ENCODE measurements at regions not wholly inside any gene's neighbourhood (a gene's known extent, or its start where the extent isn't known, plus 50 kb on each side); places are given as distances from the start of the nearest gene placed in this dataset.
"Not testable (repeated sequence)": the region's sequence is repeated elsewhere in the genome, so short reads cannot be mapped to it uniquely, and the experiment has no call there.

DNA sequence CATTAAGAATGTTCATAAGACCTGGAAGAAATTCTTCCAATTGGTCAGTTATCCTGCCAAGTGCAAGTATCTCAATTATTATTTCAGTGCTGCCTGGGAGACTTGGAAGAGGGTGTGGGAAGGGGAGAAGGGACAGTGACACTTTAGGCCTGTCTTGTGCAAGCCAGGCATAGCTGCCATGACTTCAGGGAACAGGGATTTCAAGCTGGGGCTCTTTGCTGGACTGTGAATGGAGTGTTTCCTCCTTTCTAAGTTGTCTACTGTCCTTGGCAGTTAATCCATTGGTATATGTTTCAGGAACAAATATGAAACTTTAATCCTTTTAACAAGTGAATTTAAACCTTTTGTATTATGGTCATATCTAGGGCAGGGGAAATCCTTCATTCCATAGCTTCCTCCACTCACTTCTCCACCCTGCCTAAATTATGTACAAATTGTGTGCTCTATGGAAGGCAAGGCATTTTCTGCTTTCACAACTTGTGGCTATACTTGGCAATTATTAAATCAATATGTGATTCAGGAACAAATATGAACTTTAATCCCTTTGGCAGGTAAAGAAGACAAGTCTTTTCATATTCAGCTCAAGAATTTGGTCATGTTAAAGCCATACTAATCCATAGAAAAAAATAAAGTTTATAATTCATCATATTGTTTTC lies 72.7 kb upstream of the IL33 start:
- no peak overlapping the region for H3K4me3 ChIP-seq (ENCODE audit: low read depth in 1 of 2, low read length in 2 of 2)
- H3K27ac ChIP-seq (ENCODE audit: low read length), result no peak overlapping the region
- H3K27me3 ChIP-seq (ENCODE audit: insufficient read depth, low read length, poor library complexity), result no peaks in the 10 kb centered on the region
- no peak overlapping the region for H3K9ac ChIP-seq (ENCODE audit: low read depth, low read length)
- H3K4me1 ChIP-seq (ENCODE audit: insufficient read depth, low read length), result no peaks in the 10 kb centered on the region
- TF ChIP-seq EZH2 (IDR thresholded peaks at IDR 0.05; ENCODE audit: borderline replicate concordance, low read depth, low read length, severe bottlenecking) (no peak), CTCF (IDR thresholded peaks at IDR 0.05; ENCODE audit: borderline replicate concordance, extremely low read depth, low read length, poor library complexity, severe bottlenecking) (no peak)
- no peaks in the 10 kb centered on the region for H4K20me1 ChIP-seq (ENCODE audit: insufficient read depth, low read length)
- H3K36me3 ChIP-seq (ENCODE audit: insufficient read depth, low read length), result no peaks in the 10 kb centered on the region
- no peak for ATAC-seq (ENCODE audit: insufficient read depth, low read depth)
- no peak overlapping the region for H2AFZ ChIP-seq (ENCODE audit: low read depth, low read length)
- DNase-seq, result no peak
- no peaks in the 10 kb centered on the region for H3K9me3 ChIP-seq (ENCODE audit: insufficient read depth, low read length, severe bottlenecking)
- no peaks in the 10 kb centered on the region for H3K79me2 ChIP-seq (ENCODE audit: insufficient read depth, low read length)
- no peak overlapping the region for H3K4me2 ChIP-seq (ENCODE audit: insufficient read depth, low read length)

DNA sequence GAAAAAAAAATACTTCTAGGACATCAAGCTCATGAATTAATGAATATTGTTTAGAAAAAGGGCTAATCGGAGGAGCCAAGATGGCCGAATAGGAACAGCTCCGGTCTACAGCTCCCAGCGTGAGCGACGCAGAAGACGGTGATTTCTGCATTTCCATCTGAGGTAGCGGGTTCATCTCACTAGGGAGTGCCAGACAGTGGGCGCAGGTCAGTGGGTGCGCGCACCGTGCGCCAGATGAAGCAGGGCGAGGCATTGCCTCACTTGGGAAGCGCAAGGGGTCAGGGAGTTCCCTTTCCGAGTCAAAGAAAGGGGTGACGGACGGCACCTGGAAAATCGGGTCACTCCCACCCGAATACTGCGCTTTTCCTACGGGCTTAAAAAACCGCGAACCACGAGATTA lies 79.8 kb upstream of the IL33 start:
- H3K36me3 ChIP-seq (ENCODE audit: insufficient read depth, low read length); H3K4me3 ChIP-seq (ENCODE audit: low read depth in 1 of 2, low read length in 2 of 2); H4K20me1 ChIP-seq (ENCODE audit: insufficient read depth, low read length); DNase-seq; H3K9me3 ChIP-seq (ENCODE audit: insufficient read depth, low read length, severe bottlenecking); H3K4me1 ChIP-seq (ENCODE audit: insufficient read depth, low read length); H2AFZ ChIP-seq (ENCODE audit: low read depth, low read length); H3K27ac ChIP-seq (ENCODE audit: low read length); H3K4me2 ChIP-seq (ENCODE audit: insufficient read depth, low read length); H3K79me2 ChIP-seq (ENCODE audit: insufficient read depth, low read length); H3K9ac ChIP-seq (ENCODE audit: low read depth, low read length); H3K27me3 ChIP-seq (ENCODE audit: insufficient read depth, low read length, poor library complexity); ATAC-seq (ENCODE audit: insufficient read depth, low read depth): not testable (repeated sequence)

DNA sequence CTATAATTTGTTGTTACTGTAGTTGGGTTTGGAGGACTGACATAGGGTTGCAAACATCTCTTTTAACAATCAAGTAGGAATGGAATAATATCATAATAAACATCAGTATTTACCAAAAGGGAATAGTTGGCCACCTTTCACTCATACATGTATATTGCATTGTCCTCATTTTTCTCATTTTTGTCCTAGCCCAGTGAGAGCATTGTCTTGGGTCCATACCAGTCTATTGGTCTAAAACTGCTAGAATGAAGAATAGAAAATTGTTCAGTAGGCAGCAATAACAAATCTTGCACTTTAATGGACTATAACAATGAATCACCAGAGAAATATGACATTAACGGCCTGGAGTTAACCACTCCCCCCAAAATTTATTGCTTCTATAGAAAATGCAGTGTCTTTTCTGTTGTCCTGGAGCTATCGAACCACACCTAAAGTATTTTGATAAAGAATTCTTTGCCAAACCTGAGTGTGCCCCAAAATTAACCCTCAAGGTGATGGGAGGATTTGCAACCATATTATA lies 80.9 kb upstream of the IL33 start:
- no peak overlapping the region for H3K4me2 ChIP-seq (ENCODE audit: insufficient read depth, low read length)

More for the DNA sequence above, 80.9 kb upstream of the IL33 start:
- Histone ChIP-seq H4K20me1 (ENCODE audit: insufficient read depth, low read length) (no peaks in the 10 kb centered on the region), H3K27ac (ENCODE audit: low read length) (no peak overlapping the region), H3K79me2 (ENCODE audit: insufficient read depth, low read length) (no peaks in the 10 kb centered on the region), H2AFZ (ENCODE audit: low read depth, low read length) (no peak overlapping the region), H3K4me1 (ENCODE audit: insufficient read depth, low read length) (no peaks in the 10 kb centered on the region), H3K9me3 (ENCODE audit: insufficient read depth, low read length, severe bottlenecking) (no peaks in the 10 kb centered on the region), H3K27me3 (ENCODE audit: insufficient read depth, low read length, poor library complexity) (no peaks in the 10 kb centered on the region), H3K4me3 (ENCODE audit: low read depth in 1 of 2, low read length in 2 of 2) (no peak overlapping the region), H3K36me3 (ENCODE audit: insufficient read depth, low read length) (no peaks in the 10 kb centered on the region), H3K9ac (ENCODE audit: low read depth, low read length) (no peak overlapping the region)
- ATAC-seq (ENCODE audit: insufficient read depth, low read depth) (no peak), DNase-seq (no peak)
- TF ChIP-seq EZH2 (IDR thresholded peaks at IDR 0.05; ENCODE audit: borderline replicate concordance, low read depth, low read length, severe bottlenecking), result no peak
- TF ChIP-seq CTCF (IDR thresholded peaks at IDR 0.05; ENCODE audit: borderline replicate concordance, extremely low read depth, low read length, poor library complexity, severe bottlenecking), result no peak
